T-helper 9 cell (primary cell): ENCODE measurements at regions not wholly inside any gene's neighbourhood (a gene's known extent, or its start where the extent isn't known, plus 50 kb on each side); places are given as distances from the start of the nearest gene placed in this dataset.

Experiments used
- DNase-seq: peaks from one replicate; pipeline ENCODE4 v3.0.0-alpha.2; 2020

DNA sequence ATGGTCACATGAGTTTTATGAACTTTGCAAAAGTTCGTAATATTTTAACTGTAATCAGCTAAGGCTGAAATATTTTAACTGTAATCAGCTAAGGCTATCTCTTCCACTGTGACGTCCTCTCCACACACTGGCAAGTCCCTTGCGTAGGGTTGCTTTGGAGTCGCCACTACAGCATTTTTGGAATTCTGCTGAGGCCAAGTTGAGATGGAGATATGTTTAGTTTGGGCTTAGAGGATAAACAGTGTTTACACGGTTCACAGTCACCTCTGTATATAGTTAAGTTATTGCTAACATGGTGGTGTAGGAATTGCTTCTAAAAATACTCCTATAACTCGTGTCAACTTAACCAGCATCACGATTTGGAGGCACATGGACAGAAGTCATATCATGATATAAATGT, 143.6 kb upstream of the SERP2 start:
- DNase-seq, result no peak

DNA sequence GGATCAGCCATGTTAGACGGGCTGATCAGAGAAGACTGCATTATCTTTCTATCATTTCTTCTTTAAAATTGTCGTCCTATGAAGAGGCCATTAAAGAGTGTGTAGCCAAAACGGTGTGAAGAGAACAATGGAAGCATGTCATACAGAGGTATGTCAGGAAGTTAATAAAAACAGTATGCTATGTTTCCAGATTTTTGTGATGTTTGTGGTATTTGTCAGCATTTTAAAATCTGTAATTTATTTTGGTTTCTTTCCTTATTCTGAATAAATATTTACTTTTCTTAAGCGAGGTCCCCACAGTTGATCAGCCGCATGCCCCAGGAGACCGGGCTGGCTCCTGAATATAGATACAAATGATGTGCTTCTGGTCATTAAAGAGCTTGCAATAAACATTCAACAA, 142.9 kb upstream of the SERP2 start:
- no peak for DNase-seq

DNA sequence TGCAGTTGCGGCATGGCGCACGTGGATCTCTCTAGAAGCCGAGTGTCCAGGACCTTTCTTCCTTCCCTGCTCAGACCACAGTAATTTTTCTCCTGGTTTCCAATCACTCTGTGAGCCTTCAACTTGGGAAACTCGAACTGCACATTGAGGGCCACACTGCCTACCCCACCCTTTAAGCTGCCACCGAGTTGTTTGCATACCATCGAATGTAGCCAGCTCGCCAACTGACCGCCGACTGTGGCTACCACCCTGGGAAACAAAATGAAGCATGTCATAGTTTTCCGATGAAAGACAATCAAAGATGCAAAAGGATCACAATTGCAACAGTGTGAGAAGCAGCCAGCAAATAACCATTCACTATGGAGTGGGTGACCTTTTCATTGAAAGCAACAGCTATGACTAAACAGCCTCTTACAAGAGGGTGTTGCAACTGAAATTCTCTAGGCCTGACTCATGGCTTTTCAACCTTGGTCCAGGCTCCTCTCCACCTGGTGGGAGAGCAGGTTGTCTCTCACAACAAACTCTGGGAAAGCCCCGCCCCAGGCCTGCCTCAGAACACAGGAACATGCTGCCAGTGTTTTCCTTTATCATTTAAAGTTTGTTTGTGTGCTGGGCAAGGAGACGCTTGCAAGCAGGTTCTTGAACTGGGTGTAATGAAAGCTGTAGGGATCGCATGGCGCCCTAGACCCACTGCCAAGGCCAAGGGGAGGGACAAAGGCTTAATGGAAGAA, 141.7 kb upstream of the SERP2 start:
- no peak for DNase-seq

DNA sequence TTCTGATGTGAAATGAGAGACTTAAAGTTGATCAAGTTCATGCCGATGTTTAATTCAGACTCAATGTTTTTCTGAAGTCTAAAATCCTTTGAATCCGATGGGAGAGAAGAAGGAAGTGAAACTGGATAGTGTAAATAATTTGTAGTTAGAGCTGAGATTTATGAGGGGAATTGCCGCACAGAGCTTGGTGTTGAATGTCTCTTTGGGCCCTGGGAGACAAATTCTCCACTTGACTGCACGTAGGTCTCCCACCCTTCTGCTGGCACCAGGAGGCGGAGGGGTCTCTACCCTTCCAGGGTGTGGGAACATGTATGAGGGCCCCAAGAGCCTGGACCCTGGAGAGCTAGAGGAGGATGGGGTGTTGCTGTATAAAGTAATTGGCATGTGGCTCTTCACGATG, 140.8 kb upstream of the SERP2 start:
- no peak for DNase-seq

DNA sequence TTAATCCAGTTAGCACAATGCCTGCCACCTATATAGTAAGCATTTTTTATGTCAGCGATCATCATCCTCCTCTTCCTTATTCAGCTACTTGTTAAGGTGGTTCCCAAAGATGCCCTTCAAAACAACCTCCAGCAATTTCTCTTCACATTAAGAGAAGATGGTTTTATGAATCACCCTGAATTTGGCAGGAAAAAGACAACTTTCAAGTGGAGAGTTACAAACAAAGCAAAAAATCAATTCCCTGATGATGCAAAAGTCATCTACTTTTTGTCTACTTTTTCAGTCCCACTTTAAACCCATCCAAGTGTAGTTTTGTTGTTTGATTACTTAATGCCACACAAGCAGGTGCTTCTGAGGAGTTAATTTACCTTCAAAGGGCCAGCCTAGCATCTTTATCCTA, 139.1 kb upstream of the SERP2 start:
- no peak for DNase-seq

DNA sequence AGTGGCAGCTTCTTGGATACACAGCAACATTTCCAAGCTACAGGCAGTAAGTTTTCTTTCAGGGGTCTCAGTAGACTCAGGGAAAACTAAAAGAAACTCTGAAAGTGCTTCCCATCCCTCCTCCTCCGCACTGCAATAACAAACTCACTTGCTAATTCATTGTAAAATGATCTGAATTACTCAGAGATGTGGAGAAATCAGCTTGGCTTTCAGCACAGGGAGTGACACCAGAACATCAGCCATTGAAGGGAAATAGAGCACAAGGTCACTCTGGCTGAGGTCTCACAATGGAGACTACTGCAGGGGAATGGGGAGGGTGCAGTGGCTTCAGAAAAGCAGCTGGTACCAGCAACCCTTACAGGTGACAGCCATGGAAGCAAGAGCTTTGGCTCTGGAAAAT, 137.3 kb upstream of the SERP2 start:
- DNase-seq, result no peak

DNA sequence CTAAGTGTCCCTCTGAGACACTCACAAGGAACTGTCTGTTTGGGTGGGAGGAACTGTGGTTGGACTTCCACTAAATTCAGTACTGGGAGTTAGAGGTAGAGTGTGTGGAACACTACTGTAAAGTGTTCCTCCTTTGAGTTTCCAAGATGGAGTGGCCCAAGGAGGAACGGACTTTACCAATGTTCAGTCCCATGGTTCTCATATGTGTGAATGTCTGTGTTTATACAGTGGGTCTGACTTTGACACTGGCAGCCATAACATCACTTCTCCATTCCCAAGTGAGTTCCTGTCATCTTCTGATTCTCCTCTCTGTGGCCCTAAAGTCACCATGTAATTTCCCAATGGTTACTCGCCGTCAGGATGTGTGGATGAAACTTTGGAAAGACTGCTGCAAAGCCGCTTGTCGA, 136.8 kb upstream of the SERP2 start:
- DNase-seq, result no peak

DNA sequence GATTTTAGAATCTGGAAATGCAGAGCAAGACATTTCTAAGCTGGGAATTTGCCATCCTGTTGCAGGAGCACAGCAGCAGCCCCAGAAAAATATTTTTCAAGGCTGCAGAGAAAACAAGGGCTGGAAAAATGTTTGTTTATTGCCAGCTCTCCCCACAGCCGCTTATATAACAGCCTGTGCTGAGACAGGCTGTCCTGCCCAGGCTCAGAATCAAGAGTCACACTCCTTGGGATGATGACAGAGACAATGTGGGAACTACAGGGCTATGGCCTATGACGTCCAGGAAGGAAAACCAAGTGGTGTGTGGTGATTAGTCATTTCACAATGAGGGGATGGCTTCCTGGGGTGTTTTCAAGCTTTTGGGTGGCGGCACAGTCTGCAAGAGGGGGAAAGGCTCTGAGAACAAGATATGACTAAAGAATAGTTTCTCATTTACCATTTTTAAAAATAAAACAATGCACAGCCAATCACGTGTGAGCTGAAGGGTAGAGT, 136.3 kb upstream of the SERP2 start:
- no peak for DNase-seq

DNA sequence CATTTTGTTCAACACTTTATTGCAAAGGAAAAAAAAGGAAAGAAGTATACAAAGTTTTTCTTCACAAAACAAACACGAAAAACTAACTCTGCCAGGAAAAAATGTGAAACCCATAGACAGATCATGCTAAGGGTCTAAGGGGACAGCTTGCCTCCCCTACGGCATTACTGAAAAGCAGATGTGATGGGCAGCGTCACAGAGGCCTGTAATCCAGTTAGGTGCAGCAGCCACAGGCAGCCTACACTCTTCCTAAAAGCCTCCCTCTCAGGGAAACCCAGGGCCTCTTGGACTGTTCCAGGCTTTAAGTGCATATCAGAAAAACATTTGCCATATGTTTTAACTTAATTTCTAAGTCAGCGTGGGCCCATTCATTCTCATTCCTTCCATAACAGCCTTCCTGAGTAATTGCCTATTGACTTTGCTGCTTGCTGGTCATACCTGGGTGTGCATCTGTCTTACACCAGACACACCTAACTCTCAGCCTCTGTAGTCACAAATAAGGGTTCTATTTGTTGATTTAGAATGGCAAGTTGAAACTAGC, 135.7 kb upstream of the SERP2 start:
- no peak for DNase-seq

DNA sequence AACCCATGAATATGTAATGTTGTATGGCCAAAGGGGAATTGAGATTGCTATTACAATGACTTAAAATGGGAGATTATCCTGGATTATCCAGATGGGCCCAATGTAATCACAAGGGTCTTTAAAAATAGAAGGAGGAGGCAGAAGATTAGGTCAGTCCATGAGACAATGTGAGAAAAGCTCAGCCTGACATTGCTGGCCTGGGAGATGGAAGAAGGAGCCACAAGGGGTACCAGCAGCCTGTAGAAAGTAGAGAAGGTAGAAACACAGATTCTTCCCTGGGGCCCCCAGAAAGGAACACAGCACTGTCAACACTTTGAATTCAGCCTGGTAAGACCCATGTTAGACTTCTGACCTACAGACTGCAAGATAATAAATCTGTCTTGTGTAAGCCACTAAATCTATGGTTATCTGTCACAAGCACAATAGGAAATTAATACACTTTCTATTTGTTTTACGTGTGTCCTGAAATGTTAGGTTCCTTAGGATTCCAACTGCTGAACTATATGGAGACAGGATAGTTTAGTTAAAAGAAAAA, 132.9 kb upstream of the SERP2 start:
- no peak for DNase-seq

DNA sequence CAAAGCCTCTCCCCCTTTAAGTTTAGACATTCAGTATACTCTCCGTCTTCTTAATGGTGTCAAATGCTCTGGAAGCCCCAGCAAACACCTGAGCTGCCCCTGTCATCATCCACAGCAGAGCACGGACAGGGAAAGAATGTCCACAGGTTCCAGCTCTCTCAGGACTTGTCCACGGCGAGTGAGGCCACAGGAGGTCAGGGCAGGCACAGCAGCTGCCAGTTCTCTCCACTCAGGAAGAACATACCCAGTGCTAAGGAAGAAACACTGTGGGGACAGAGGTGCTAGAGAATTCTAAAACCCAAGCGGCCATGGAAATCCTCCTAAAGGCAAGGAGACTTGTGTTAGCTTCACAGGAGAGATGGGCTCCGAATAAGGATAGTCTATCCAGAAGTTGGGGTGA, 132.0 kb upstream of the SERP2 start:
- DNase-seq, result no peak

DNA sequence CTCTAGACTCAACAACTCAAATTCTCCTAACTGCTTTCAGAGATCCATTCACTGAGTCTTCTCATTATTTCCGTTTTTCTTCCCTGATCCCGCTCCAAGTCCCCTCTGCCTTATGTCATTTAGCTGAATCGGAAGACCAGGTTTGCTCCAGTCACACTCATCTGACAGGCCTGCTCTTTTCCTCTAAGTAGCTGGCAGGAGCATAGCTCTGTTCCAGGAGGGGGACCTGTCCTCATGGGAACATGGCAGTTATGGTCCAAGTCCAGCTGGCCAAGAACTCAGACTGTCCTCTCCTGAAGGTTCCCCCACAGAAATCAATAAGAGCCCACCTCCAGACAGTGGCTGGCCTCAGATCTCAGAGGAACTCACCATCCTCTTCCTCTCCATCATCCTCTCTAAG, 130.9 kb upstream of the SERP2 start:
- DNase-seq, result no peak

DNA sequence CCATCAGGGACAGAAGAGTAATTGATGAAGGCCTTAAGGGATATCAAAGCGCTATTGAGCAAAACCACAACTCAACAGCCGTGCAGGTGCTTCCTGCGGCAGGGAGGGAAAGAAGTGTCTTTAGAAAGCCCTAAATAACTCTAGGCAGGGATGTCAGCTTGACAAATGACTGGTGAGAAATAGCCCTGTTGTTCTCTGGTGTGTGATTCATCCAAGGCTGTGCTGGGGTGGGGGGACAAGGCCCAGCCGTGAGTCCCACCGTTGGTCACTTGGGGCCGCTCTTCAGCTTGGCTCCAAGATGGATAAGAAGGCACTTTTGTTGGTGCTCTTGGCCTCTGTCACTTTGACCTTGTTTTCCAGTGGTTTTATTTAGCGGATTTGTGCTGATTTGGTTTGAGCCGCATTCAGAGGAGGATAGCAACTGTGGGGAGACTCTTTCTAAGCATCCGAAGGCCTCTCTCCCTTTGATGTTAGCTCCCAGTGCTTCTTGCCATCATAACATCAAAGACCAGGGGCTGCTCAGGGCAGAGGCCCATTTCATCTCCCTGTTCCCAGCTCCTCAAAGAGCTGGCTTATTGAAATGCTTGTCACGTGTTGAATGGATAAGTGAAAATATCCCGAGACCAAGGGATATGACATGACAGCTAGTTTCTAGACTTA, 130.3 kb upstream of the SERP2 start:
- DNase-seq, result no peak

DNA sequence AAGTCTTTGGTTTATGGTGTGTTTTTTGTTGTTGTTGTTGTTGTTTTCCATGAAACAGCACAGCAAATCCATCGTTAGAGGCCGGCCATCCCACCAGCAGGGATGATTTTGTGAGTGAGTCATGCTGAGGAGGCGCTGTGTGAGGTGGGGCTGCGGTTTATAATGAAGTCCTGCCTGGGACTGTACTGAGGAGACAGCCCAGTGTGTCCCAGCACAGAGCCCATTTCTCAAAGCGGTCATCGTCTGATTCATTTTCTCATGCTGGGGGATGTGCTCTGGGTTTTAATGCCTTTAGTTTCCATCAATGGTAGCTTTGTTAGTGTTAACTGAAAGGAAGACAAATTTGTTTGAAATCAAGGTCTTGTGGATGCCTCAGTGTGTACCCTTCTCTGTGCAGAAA, 129.3 kb upstream of the SERP2 start:
- DNase-seq, result no peak

DNA sequence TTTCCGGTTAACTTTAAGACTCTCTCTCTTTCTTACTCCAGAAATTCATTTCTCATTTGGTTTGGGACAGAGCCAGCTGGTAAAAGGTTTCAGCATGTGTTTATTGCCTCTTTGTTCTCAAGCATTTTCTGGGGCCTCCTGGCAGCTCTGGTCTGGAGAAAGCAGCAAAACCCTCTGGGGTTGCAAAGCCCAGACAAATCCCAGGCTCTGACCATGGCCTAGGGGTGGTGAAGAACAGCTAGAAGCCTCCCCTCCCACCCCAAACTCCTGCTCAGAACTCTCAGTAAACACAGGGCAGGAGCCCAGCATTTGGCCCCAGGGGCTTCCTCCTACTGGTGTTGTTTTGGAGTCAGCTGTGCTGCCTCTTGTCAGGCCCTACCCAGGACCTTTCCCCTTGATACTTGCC, 124.2 kb upstream of the SERP2 start:
- no peak for DNase-seq

DNA sequence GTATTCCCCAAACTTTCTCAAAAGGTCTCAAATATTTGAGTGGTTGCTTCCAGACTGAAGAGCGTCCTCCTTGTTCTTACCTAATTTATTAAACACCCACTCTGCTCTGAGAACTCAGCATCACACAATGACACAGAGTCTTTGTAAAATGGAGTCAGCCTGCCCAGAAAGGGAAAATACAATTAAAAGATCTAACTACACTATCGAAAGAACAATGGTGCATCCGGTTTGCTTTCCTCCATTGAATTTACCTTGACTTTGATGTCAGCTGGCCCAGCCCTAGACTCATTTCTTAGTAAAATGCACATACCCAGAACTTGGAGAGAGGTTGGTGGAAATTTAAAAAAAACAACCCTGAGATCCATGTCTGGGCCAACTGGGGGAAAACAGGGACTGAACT, 120.7 kb upstream of the SERP2 start:
- no peak for DNase-seq

DNA sequence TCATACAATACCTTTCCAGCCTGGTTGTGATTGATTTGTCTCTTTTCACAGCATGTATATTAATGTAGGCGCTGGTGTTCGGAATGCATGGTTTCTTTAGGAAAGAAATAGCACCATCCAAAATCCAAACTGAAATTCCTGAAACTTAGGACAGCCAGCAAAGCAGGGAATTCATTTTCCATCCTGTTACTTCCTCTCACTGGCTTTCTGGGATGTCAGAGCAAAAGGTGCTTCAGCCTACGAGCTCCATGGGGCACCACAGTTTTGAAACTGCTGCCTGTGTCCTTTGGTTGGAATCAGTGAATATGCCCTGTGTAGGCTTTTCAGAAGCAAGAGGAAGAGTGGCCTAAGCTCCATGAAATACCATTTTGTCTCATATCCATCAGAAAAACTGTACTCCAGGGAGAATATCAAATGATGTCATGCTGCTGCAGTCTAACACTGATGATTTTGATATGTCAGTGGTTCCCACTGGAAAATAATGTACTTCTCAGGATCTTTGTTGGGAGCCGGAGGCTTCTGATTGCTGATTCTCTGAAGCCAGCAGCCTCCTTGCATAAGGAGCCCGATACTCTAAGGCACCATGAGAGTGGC, 117.8 kb upstream of the SERP2 start:
- DNase-seq, result no peak

DNA sequence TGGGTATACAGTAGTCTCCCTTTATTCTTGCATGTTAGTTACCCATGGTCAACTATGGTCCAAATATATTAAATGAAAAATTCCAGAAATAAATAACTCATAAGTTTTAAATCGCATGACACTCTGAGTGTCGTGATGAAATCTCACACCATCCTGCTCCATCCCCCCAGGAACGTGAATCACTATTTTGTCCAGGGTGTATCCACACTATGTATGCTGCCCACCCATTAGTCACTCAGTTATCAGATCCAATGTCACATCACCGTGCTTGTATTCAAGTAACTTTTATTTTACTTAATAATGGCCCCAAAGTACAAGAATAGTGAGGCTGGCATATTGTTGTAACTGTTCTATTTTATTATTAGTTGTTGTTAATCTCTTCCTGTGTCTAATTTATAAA, 115.8 kb upstream of the SERP2 start:
- no peak for DNase-seq

DNA sequence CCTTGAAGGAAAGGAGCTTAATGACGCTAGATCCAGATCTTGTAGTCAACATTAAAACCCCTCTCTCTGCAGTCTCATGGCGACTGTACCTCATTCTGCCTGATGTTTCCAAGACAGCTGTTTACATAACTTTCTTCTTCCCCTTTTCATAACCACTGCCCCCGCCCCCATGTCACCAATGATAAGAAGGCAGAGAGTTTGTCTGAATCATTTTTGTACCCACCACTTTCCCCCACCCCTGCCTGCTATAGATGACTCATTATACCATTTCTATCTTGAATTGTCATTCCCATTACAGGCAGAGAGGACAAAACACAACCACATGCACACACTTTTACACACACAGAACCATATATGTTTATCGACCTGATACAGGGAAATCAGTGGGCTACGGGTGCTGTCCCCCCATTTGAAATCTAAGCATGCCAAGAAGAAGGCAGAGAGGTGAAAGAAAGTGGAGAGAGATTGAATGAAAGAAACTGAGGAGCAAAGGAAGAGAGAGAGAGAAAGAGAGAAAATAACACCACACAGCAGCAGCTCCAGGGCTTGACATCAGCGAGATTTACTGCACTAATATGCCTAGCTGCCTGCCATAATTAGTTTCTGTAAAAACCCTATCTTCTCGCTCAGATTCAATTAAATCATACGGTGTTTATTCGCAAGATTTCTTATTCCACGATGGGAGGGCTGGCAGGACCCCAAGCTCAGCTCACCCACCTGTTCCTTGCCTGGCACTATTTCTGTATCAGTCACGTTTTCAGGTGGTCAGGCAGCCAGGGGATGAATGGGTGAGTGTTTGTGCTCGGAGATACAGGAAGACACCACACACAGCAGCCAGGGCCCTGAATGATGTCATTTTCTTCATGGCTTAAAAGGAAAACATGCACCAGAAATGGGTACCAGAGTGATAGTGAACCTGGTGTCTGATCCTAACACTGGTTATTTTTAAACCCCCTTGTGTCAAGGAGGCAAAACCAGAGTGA, 114.3 kb upstream of the SERP2 start:
- DNase-seq, result peak; percentile 29

DNA sequence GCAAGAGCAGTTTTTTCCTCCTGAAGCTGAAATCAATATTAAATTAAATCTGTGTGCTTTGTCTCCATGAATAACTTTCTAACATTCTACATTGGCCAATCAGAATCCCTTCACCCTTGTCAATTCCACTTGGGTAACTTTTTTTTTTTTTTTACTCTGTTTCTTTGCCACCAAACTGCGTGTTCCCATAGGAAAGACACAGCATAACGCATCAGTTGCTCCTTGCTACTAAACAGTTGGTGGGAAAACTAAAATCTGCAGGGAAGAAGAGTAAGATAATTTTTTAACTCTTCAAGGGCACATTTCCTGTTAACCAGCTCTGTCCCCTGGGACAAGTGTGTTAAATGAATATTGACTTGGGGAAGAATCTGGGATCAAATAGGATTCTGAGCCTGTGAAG, 113.3 kb upstream of the SERP2 start:
- no peak for DNase-seq

DNA sequence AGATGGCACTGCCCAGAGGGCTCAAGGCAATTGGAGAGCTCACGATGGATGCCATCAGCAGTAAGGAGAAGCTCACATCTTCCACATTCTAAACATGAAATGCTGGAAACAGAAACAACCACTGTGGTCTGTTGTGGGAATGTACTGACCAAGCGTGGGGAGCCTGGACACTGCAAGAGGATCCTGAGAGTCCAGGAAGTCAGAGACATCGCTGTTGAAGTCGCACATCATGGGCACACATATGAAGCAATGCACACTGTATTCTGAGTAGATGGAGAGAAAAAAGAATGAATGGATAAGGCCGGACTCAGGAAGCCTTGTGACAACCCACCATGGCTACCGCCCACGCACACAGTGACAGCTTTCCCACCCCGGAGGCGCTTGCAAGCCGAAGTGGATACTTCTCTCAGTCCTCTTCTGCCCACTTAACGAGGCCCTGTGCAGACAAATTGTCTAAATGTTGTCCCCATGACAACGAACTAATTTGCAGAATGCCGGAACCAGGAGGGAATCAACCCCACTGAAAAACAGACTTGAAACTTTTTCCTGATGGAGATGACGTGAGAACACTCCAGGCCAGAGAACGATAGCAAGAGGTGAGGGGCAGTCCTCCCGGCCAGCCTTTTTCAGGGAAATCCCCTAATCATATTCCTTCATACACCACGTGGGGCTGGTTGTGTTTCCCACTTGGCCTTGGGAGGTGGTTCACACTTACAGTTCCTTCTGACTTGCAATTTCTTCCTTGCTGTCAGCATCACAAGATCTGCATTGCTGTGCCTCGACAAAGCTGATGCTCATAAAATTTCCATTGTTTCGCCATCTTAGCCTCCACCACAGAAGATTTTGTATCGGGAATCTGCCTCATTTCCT, 109.6 kb upstream of the SERP2 start:
- DNase-seq, result no peak
